ENCODE measurements at regions not wholly inside any gene's neighbourhood (a gene's known extent, or its start where the extent isn't known, plus 50 kb on each side); places are given as distances from the start of the nearest gene placed in this dataset.

GRCh38 chr3:182058488-182058887, 346.8 kb downstream of the SOX2 start:
- no peaks in the 10 kb centered on the region for H3K27me3 ChIP-seq (replicated peaks in 1 of 4; ENCODE audit: control extremely low read depth in 1 of 4, control insufficient read depth in 3 of 4, insufficient read depth in 4 of 4, low read length in 3 of 4)
- POLR2A ChIA-PET = no interaction called here
- no peak overlapping the region for H3K9ac ChIP-seq (ENCODE audit: low read length)
- no peaks in the 10 kb centered on the region for H3K4me1 ChIP-seq (ENCODE audit: control insufficient read depth in 2 of 2, insufficient read depth in 2 of 2, low read length in 2 of 2)
- WGBS (ENCODE audit: insufficient coverage) = no CpG with 5 or more reads among the region's 1 CpG
- no peak overlapping the region for H3K27ac ChIP-seq (ENCODE audit: low read length in 2 of 2)
- H3K4me3 ChIP-seq (ENCODE audit: control extremely low read depth in 1 of 5, extremely low read depth in 1 of 5, insufficient read depth in 1 of 5, low read depth in 2 of 5, low read length in 4 of 5) = no peak overlapping the region
- H3K36me3 ChIP-seq (replicated peaks in 1 of 2; ENCODE audit: control extremely low read depth in 1 of 2, control insufficient read depth in 1 of 2, extremely low read depth in 1 of 2, insufficient read depth in 2 of 2, low read length in 1 of 2) = no peaks in the 10 kb centered on the region
- TF ChIP-seq EZH2 (IDR thresholded peaks at IDR 0.05; ENCODE audit: borderline replicate concordance, insufficient read depth, low read depth, low read length, poor library complexity, severe bottlenecking) = no peak
- TF ChIP-seq, protein P1, sequence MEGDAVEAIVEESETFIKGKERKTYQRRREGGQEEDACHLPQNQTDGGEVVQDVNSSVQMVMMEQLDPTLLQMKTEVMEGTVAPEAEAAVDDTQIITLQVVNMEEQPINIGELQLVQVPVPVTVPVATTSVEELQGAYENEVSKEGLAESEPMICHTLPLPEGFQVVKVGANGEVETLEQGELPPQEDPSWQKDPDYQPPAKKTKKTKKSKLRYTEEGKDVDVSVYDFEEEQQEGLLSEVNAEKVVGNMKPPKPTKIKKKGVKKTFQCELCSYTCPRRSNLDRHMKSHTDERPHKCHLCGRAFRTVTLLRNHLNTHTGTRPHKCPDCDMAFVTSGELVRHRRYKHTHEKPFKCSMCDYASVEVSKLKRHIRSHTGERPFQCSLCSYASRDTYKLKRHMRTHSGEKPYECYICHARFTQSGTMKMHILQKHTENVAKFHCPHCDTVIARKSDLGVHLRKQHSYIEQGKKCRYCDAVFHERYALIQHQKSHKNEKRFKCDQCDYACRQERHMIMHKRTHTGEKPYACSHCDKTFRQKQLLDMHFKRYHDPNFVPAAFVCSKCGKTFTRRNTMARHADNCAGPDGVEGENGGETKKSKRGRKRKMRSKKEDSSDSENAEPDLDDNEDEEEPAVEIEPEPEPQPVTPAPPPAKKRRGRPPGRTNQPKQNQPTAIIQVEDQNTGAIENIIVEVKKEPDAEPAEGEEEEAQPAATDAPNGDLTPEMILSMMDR (IDR thresholded peaks at IDR 0.05) = no peak
- peaks cover 0 to 2% (median 0%) of the 10 kb centered on the region in 3 donors for H3K9me3 ChIP-seq (ENCODE audit: control extremely low read depth in 1 of 3, control insufficient read depth in 2 of 3, insufficient read depth in 1 of 3, low read length in 2 of 3)
- Mint-ChIP-seq H3K27me3 (no peaks in the 10 kb centered on the region), H3K4me3 (no peak overlapping the region), H3K9me3 (ENCODE audit: insufficient read depth) (no peaks in the 10 kb centered on the region), H3K27ac (no peak overlapping the region), H3K4me1 (no peaks in the 10 kb centered on the region)
- H4K20me1 ChIP-seq (ENCODE audit: control insufficient read depth, insufficient read depth, low read length, poor library complexity, severe bottlenecking) = no peaks in the 10 kb centered on the region
- DNase-seq = no peak
- no peak for ATAC-seq (ENCODE audit: low read depth)
- no peak overlapping the region for H3K4me2 ChIP-seq (replicated peaks; ENCODE audit: low read depth, low read length, poor library complexity, severe bottlenecking)
- no peak overlapping the region for H2AFZ ChIP-seq (ENCODE audit: insufficient read depth, low read depth, low read length, poor library complexity, severe bottlenecking)
- intact Hi-C loops (cut with micrococcal nuclease) = no loop called here
- H3K79me2 ChIP-seq (ENCODE audit: control insufficient read depth, insufficient read depth, low read length) = no peaks in the 10 kb centered on the region
- CTCF ChIA-PET = no interaction called here

DNA sequence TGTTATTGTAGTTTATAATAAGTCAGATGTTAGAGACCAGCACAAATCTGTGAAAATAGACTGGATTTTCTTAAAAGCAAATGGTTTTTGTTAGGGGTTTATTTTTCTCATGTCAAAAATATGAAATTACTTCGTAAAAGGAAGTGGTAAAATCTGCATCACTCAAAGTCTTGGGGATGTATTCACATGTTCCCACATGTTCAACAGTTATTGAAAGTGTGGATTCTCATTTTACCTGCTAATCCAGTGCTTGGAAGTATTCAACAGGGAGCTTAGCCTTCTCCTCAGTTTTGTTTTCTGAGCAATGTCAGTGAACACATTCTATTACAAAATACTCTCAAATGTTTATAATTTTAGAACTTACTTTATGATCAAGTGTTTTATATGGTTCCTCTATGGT, 352.0 kb downstream of the SOX2 start:
- Mint-ChIP-seq H3K27ac (no peak overlapping the region), H3K4me3 (no peak overlapping the region)

More for the DNA sequence above, 352.0 kb downstream of the SOX2 start:
- ChIA-PET POLR2A (no interaction called here), CTCF (no interaction called here)
- H3K27ac ChIP-seq (ENCODE audit: low read length in 2 of 2) = no peak overlapping the region
- Mint-ChIP-seq H3K4me1 (no peaks in the 10 kb centered on the region), H3K9me3 (ENCODE audit: insufficient read depth) (no peaks in the 10 kb centered on the region), H3K27me3 (no peaks in the 10 kb centered on the region)
- no peaks in the 10 kb centered on the region for H3K79me2 ChIP-seq (ENCODE audit: control insufficient read depth, insufficient read depth, low read length)
- no peak overlapping the region for H3K4me3 ChIP-seq (ENCODE audit: control extremely low read depth in 1 of 5, extremely low read depth in 1 of 5, insufficient read depth in 1 of 5, low read depth in 2 of 5, low read length in 4 of 5)
- no peak overlapping the region for H2AFZ ChIP-seq (ENCODE audit: insufficient read depth, low read depth, low read length, poor library complexity, severe bottlenecking)
- H3K4me2 ChIP-seq (replicated peaks; ENCODE audit: low read depth, low read length, poor library complexity, severe bottlenecking) = no peak overlapping the region
- H3K36me3 ChIP-seq (replicated peaks in 1 of 2; ENCODE audit: control extremely low read depth in 1 of 2, control insufficient read depth in 1 of 2, extremely low read depth in 1 of 2, insufficient read depth in 2 of 2, low read length in 1 of 2) = no peaks in the 10 kb centered on the region
- no peaks in the 10 kb centered on the region for H3K9me3 ChIP-seq (ENCODE audit: control extremely low read depth in 1 of 3, control insufficient read depth in 2 of 3, insufficient read depth in 1 of 3, low read length in 2 of 3)
- ATAC-seq (ENCODE audit: low read depth) (no peak), DNase-seq (no peak)
- no peaks in the 10 kb centered on the region for H3K27me3 ChIP-seq (replicated peaks in 1 of 4; ENCODE audit: control extremely low read depth in 1 of 4, control insufficient read depth in 3 of 4, insufficient read depth in 4 of 4, low read length in 3 of 4)
- WGBS (ENCODE audit: insufficient coverage) = no CpG with 5 or more reads among the region's 1 CpG
- TF ChIP-seq, protein P1 (IDR thresholded peaks at IDR 0.05) = no peak
- TF ChIP-seq EZH2 (IDR thresholded peaks at IDR 0.05; ENCODE audit: borderline replicate concordance, insufficient read depth, low read depth, low read length, poor library complexity, severe bottlenecking) = no peak
- no peak overlapping the region for H3K9ac ChIP-seq (ENCODE audit: low read length)
- H3K4me1 ChIP-seq (ENCODE audit: control insufficient read depth in 2 of 2, insufficient read depth in 2 of 2, low read length in 2 of 2) = no peaks in the 10 kb centered on the region
- intact Hi-C loops (cut with micrococcal nuclease) = no loop called here
- H4K20me1 ChIP-seq (ENCODE audit: control insufficient read depth, insufficient read depth, low read length, poor library complexity, severe bottlenecking) = no peaks in the 10 kb centered on the region
